Fibroblast of skin of back (primary cell): ENCODE measurements at regions not wholly inside any gene's neighbourhood (a gene's known extent, or its start where the extent isn't known, plus 50 kb on each side); places are given as distances from the start of the nearest gene placed in this dataset.
A peak's percentile ranks its signal among the peaks of the same experiment; 100 is the strongest.

Experiments
- DNase-seq: peaks from one replicate; pipeline ENCODE4 v3.0.0-alpha.2; 2013

DNA sequence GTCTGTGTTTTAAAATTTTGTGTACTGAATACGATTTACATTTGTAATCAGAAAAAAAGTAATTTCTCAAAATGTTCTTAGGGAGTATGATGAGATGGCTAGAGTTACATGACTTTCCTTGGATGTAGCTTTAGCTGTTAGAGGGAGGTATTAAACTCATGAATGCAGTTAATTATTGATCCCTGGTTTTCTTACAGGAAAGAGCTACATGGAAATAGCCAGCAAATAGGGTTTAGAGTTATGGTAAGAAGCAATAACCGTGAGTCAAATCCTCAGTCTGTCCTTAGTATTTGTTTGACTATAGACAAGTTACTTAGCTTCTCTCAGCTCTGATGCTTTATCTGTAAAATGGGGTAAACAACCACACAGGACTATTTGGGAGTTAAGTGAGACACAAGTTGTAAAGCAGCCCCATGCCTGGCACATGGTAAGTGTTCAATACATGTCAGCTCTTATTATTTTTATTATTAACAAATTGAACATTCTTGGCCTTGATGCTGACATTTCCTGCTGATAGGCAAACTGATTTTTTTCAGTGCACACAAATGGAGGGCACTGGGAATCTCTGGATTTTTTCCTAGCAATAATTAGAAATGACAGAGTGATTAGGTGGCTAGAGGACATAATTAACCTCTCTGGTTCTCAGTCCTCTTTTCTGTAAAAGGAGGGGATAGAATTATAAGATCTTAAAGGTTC lies 204.5 kb upstream of the PHYHIPL start:
- DNase-seq, result no peak

DNA sequence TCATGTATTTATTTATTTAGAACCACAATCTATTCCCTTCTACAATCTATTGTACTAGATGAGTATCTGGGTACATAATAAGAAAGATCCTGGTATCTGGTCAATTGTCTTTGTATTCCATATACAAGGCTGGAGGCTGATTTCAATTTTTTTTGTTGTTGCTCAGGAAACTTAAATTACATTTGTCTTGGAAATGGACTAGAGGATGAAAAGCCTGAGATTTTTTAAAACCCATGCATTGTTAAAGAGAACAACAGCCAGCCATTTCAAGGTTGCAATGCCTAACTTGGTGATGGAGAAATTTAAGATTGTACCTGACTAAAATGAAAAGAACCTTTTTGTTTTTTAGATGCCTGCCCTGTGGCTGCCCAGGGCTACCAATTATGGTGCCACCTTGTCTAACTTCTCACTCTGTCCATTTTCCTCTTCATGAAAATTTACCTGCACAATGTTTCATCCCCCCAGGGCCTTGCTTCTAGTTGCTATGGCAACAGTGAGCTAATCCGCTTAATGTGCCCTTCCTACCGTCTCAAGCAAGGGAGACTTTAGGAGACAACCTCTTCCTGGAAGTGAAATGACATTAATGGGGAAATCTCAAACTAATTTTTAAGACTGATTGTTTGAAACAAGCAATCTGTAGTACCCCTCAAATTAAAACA lies 203.7 kb upstream of the PHYHIPL start:
- no peak for DNase-seq

DNA sequence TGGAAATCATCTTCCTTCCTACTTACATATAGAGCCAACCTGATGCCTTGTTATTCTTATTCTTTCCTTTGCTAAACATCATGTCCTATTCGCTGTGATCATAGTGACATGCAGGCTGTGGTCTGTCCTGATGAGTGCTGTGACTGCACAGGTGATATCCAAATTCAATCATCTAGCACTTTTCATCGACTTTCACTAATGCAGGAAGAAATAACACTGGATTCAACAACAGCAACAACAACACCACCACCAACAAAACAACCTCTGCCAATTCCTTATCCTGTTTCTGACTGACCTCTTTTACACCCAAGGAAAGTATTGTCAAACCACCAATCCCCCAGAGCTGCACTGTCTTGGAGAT lies 203.2 kb upstream of the PHYHIPL start:
- no peak for DNase-seq

DNA sequence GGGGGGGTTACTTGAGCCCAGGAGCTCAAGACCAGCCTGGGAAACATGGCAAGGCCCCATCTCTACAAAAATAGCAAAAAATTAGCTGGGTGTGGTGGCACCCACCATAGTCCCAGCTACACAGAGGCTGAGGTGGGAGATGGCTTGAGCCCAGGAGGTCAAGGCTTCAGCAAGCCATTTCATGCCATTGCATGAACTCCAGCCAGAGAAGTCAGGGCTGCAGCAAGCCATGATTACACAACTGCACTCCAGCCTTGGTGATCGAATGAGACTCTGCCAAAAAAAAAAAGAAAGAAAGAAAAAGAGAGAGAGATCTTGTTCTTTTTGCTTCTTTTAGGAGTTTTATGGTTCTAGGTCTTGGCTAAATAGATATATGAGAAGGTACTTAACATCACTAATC lies 200.2 kb upstream of the PHYHIPL start:
- DNase-seq, result no peak

DNA sequence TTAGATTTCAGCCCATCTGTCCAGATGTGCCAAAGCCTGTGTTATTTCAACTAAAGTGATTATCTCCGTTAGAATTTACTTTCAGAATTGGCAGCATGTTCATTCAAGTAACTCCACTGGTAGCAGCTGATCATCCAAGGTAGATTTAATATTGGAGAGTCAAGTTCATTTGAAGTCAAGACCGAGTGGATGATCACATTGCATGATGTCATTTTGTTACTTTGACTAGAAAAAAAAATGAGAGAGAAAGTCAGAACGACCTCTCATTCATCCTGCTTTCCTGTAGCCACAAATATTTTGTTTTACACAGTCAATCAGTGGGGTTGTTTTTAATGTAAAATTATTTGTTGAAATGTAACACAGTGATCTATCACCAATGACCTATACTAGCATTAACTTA lies 196.7 kb upstream of the PHYHIPL start:
- no peak for DNase-seq

DNA sequence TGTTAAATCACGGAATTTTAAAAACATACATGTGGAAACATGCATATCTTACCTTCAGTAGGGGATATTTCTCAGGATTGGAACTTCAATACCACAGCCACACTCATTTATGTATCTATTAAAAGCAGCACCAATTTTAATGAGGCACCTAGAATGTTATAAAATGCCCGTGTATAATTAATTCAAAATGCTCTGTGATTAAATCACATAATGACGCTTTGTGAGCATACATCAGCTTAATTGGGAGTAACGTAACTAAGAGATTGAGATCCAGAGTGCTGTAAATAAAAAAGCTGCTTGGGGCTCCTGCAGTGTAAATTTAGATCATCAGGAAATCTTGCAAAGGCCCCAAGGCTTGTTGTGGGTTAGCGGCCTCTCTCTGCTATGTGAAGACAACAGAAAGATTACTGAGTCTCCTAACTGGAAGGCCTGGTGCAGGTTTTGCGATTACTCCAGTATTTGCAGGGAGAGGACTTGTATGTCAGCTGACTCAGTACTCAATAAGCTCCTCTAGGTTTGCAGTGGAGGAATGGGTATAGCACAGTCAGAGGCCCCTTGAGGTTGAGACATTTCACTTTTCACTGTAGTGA lies 195.5 kb upstream of the PHYHIPL start:
- DNase-seq, result no peak

DNA sequence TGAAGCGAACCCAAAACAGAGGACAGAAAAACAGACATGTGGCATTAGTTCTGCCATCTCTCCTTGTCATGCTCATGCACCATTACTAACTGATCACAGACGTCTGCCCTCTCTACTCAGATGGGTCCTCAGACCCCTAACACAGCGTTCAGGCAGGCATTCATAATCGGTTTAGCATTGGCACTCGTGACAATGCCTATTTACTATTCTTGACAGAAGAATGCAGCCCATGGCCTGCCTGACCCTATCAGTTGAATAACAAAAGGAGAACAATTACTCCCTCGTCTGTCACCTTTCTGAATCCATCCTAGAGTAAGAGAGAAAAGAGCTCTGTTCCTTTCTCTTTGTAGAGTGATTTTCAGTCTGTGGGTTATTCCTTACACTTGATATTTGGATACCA lies 194.6 kb upstream of the PHYHIPL start:
- no peak for DNase-seq

DNA sequence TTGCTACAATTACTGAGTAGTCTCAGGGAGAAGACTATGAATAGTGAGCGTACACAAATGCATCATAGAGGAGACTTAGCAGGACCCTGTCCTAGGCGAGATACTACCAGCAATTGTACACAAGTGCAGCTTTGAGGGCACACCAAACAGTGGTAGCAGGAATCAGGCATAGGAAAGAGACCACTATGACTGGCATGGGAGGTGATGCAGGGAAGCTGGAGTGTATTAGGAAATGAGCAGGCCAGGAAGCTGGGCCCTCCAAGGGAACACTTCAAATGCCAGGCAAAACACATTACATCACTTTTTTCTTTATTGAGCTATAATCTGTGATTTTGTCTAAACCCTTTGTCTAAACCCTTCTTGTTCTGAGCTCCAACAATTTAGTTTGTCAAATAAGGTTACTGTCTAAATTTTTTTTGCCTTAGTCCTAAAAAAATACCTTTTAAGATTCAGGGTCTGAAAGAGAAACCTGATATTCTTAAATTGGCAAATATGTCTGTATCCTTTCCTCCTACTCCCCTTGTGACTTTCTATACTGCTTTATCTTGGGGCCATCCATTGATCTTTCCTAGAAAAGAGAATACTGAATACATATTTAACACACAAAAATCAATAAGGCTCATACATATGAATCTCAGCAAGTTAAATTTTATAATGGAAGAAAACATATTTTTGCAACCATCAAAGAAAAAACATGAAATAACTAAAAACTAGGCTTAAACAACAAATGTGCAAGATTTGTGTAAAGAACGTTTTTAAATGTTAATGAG lies 193.8 kb upstream of the PHYHIPL start:
- no peak for DNase-seq

DNA sequence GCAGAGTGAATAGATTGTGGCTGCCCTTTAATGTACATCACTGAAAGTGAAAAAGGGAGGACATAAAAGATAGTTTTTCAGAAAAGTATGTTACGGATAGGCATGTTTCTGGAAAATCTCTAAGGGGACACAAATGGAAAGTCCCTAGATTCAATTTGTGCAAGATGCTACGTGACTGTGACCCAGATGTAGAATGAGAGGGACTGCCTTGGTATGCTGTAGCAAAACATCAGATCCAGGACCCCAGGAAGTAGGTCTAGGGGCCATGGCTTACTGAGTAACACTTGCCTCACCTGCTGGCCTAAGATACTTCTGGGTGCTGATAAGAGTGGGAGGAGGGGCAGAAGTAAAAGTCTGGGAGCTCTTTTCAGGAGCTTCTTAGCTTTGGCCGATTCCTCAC lies 191.2 kb upstream of the PHYHIPL start:
- DNase-seq, result no peak

DNA sequence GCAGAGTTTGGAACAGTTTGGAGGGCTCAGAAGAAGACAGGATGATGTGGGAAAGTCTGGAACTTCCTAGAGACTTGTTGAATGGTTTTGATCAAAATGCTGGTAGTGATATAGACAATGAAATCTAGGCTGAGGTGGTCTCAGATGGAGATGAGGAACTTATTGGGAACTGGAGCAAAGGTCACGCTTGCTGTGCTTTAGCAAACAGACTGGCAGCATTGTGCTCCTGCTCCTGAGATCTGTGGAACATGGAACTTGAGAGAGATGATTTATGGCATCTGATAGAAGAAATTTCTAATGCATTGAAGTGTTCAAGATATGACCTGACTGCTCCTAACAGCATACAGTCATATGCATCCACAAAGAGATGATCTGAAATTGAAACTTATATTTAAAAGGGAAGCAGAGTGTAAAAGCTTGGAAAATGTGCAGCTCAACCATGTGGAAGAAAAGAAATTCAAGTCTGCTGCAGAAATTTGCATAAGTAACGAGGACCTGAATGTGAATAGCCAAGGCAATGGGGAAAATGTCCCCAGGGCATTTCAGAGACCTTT lies 186.9 kb upstream of the PHYHIPL start:
- no peak for DNase-seq

DNA sequence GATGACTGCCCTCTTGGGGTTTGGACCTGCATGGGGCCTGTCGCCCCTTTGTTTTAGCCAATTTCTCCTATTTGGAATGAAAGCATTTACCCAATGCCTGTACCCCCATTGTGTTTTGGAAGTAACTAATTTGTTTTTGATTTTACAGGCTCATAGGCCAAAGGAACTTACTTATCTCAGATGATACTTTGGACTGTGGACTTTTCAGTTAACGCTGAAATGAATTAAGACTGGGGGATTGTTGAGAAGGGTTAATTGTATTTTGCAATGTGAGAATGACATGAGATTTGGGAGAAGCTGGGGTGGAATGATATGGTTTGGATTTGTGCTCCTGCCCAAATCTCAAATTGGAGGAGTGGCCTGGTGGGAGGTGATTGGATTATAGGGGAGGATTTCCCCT lies 185.8 kb upstream of the PHYHIPL start:
- no peak for DNase-seq

DNA sequence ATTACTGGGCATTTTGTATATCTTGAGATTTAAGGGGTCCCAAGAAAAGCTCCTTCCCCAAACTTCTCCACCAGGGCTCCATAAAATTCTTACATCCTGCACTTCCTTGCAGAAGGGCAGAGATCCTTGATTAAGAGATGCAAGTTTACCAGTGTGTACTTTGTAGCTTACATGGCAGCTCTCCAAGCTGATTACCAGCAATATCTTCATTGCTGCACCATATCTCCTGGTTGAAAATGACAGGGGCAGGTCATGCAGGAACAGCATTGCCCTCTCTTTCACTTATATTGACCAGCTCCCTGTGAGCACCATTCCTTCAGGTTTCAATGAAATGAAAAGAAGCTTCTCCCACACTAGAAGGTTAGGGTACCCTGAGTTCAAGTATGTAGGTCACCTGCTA lies 184.6 kb upstream of the PHYHIPL start:
- no peak for DNase-seq

DNA sequence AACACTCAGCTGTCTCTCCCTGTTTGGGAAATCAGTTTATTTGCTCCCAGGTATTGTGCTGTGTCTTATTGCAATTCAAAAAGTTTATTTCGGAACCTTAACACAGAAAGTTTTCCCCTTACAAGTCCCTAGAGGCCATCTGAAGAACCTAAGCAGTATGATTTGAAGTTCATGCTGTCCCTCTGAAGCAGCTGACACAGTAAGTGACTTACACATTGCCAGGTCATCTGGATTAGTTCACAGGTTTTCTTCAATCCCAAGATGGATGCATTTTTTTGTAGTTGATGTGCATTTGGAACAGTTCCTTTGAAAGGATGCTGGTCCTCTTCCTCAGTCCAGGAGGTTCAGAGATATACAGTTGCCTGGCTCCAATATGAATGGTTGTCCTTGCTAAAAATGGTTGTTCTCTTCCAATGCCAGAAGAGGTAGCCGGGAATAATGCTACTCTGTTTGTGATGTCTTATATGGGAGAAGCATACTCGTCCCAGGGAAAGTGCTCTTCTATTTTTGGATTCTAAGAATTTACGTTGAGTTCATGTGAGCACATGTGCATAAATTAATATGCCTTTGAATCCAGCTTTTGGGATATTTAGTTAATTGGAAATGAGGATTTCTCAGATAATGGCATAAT lies 183.5 kb upstream of the PHYHIPL start:
- DNase-seq, result no peak

DNA sequence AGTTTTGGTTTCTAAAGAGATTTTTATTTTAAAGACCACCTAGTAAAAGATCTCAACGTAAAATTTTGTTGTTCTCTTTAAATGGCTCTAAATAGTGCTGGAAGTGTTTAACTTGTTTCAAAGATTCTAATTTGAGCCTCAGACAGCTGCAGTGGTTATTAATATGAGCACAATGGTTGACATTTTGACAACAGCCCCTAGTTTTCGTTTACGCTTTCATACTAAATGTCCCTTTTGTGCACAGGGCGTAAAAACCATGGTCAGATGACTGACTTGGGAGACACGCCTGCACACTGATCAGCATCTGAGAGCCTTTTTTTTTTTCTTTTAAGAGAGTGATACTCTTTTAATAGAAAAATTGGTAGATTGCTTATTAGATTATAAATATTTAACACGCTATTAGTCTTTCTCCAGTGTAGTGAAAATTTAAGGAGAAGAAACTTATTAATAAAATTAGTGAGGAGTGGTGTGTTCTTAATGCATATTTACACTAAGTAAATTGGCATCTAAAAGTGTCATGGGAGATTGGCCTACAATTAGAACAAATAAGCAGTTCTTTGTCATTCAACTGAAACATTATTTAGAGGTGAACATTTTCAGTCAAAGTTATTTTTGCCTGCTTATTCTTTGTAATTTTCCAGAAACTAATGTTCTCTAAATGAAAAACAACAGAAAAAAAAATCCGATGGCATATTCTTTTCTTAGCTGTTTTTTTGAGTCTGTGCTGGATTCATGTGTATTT lies 182.8 kb upstream of the PHYHIPL start:
- DNase-seq, result no peak

DNA sequence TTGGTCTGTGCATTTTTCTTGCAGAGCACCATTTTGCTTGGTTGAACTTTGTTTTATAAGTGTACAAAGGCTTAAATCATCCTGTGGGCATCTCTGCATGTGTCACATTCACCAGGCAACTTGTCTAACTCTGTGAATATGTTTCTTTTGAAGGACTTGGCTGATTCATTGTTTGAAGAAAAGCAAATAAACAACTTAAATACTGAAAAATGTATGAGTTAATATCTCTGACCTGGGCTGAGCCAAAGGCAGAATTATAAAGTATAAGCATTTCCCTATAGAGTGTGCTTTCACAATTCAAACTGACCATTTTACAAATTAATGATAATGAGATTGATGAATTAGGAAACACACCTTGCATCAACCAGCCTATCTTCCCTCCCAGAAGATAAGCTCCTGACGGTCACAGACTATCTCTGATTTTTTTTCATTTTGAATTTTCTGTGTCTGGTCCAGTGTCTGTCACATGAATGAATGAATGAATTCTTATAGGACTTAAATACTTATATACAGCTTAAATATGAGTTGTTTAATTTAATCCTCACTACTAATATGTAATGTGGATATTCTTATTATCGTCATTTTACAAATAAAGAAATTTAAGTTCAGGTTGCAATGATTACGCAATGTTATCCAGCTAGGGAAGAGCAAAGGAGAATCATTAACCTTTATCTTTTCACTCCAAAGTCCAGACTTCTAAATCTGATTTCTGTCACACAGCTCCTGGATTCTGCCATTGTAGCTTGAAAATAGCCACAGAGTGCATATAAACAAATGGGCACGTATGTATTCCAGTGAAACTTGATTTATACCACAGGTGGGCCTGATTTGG lies 182.0 kb upstream of the PHYHIPL start:
- DNase-seq, result peak; percentile 66

DNA sequence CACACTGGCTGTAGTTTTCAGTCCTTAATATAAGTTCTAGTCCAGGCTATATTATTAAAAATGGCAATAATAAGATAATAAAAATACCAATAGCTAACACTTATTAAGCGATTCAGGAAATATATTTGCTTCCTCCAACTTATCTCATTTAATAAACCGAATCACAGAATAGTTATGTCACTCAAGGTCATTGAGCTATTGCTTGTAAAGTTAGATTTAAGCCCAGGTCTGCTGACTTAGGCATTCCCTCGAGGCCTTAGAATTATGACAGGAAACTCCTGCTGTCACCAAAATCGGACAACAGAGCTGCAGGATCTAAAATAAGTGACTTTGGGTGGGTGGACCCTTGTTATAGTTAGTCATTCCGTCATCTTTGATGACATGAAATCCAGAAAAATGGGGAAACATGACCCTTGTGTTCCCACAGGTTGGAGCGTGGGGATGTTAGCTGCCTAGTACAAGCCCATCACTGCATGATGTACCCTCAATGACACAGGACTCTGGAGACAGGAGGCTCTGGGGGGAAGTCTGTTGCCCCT lies 181.3 kb upstream of the PHYHIPL start:
- DNase-seq, result no peak

DNA sequence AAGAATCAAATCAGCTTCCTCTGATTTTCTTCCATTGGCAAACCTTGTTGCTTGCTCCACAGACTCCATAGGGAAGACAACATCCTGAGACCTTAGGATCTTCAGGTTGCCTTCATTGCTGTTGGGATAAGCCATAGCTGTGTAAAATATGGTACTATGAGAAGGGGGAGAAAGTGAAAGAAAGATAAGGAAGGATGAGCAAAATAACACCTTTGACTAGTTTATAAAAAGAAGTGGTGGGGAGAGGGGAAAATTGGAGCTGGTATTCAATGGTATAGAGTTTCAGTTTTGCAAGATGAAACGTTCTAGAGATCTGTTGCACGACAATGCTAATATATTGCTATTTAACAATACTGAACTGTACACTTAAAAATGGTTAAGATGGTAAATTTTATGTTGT lies 180.4 kb upstream of the PHYHIPL start:
- DNase-seq, result no peak

DNA sequence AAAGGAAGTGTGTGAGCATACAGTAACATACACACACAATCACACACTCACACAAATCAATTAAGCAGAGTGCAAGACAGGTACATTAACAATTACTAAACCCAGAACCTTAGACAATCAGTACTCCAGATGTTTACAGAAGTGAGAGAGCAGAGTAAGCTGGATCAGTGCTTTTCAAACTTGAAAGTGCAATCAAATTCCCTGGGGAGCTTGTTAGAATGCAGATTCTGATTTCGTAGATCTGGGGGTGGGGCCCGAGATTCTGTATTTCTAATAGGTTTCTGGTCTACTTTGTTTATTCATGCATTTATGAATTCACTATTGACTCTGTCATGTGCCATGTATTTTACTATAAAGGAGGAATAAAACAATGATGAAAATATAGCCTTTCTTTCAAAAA lies 179.6 kb upstream of the PHYHIPL start:
- no peak for DNase-seq

DNA sequence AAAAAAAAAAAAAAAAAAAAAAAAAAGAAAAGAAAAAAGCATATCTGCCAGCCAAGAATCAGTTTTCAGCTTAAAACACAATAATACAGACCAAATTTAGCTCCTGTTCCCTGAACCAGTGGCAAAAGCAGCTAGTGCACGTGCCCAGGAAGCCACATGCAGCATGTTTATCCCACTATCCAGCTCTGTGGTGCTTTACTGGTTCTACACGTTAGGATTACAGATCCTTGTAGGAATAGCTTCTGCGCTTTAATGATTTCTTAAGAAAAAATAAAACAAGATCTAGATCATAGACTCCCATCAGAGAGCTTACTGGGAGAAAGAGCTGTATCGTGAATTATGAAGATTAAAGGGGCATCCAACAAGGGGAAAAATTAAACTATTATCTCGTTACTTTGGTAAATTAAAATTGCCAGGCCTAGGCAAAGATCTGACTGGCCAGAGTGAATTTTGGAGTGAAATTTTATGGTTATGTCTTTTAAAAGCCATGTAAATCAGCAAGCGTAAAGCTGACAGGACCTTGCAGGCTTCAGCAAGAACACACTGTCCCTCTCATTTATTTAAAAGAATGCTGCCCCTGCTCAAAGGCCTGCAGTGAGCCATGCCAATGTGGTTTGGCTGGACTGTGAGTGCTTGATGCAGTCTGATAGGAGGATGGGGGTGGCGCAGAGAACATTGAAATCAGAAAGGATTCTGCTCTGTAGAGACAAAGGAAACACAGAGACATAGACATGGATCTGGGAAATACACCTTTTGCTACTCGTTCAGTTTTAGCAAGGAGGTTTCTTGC lies 177.3 kb upstream of the PHYHIPL start:
- no peak for DNase-seq
